SK-N-SH treated with all-trans-retinoic acid at 6 μM for 48 hours (cell line): ENCODE measurements at regions not wholly inside any gene's neighbourhood (a gene's known extent, or its start where the extent isn't known, plus 50 kb on each side); places are given as distances from the start of the nearest gene placed in this dataset.

Experiments
- BACH2 ChIP-seq: fragments of 250-450 bp; sonication (Bioruptor Pico); IDR thresholded peaks from 2 replicates; pipeline ENCODE4 v1.9.0; 2021; ENCODE audit warnings: mild to moderate bottlenecking, borderline replicate concordance
- ESRRG ChIP-seq: fragments of 250-450 bp; sonication (Bioruptor Pico); IDR thresholded peaks from 2 replicates; pipeline ENCODE4 v1.6.1; 2021; ENCODE audit warnings: mild to moderate bottlenecking
- OSR1 ChIP-seq: fragments of 250-450 bp; sonication (Bioruptor Pico); IDR thresholded peaks from 2 replicates; pipeline ENCODE4 v1.8.0; 2022; ENCODE audit warnings: moderate library complexity, mild to moderate bottlenecking, inconsistent platforms
- PATZ1 ChIP-seq: fragments of 250-450 bp; sonication (Bioruptor Pico); IDR thresholded peaks from 2 replicates; pipeline ENCODE4 v1.8.0; 2020; ENCODE audit warnings: mild to moderate bottlenecking, moderate library complexity, borderline replicate concordance
- POU6F1 ChIP-seq: fragments of 250-450 bp; sonication (Bioruptor Pico); IDR thresholded peaks from 2 replicates; pipeline ENCODE4 v1.8.0; 2021; ENCODE audit warnings: low read depth, mild to moderate bottlenecking, moderate library complexity, borderline replicate concordance
- PPARA ChIP-seq: fragments of 250-450 bp; sonication (Bioruptor Pico); IDR thresholded peaks from 2 replicates; pipeline ENCODE4 v1.5.0; 2020; ENCODE audit warnings: mild to moderate bottlenecking, borderline replicate concordance
- TOX ChIP-seq: fragments of 250-450 bp; sonication (Bioruptor Pico); IDR thresholded peaks from 2 replicates; pipeline ENCODE4 v1.8.0; 2021; ENCODE audit warnings: mild to moderate bottlenecking, moderate library complexity, borderline replicate concordance
- ZFP30 ChIP-seq: fragments of 450-650 bp; formaldehyde crosslinking; IDR thresholded peaks from 2 replicates; pipeline ENCODE4 v1.5.0; 2022; ENCODE audit warnings: mild to moderate bottlenecking, moderate library complexity
- ZNF565 ChIP-seq: fragments of 450-650 bp; formaldehyde crosslinking; conservative IDR thresholded peaks from 2 replicates; pipeline ENCODE4 v1.5.0; 2020; ENCODE audit warnings: low read depth, mild to moderate bottlenecking, moderate library complexity

- no peak for TF ChIP-seq ZFP30 (CRISPR knock-in tag)
- TF ChIP-seq ESRRG (CRISPR knock-in tag) = no peak
- no peak for TF ChIP-seq PATZ1
- TF ChIP-seq ZNF565 (CRISPR knock-in tag) = no peak
- no peak for TF ChIP-seq BACH2 (CRISPR knock-in tag)
- no peak for TF ChIP-seq PPARA
- no peak for TF ChIP-seq OSR1
- no peak for TF ChIP-seq POU6F1 (CRISPR knock-in tag)
- no peak for TF ChIP-seq TOX (CRISPR knock-in tag)
Measured at GRCh38 chr4:166274775-166275174, 401.7 kb downstream of the TLL1 start.
